ENCODE measurements at regions not wholly inside any gene's neighbourhood (a gene's known extent, or its start where the extent isn't known, plus 50 kb on each side); places are given as distances from the start of the nearest gene placed in this dataset.

DNA sequence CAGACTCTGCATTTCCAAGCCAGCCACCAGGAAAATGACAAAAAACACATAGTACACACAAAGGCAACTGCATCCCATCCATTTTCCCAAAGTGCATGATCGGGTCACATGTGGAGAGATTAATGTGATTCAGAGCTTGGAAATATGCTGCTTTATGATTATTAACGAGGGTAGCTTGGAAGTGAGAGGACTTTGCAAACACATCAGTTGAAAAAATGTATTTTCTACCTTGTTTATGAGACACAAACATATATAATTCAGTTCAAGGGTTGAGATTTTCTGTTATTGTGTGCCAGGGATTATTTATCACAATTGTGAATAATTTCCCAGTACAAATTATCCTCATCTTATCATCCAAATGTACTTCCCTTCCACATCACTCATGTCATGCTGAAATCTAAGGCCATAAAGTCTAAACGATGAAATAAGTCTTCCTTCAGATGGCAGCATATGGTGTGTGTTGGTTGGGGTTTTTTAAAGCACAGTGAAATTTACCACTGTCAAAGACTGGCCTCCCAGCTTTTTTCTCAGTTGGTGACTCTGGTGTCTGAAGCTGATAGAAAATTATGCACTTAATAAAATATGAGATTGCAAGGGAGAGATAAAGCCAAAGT lies 104.7 kb upstream of the ADAMTS18 start:
- ATAC-seq = no peak
- H4K20me1 ChIP-seq (ENCODE audit: insufficient read depth, low read length) = no peaks in the 10 kb centered on the region
- no peaks in the 10 kb centered on the region for H3K27me3 ChIP-seq (ENCODE audit: control insufficient read depth in 1 of 2, insufficient read depth in 2 of 2, low read length in 2 of 2)
- no peak for DNase-seq (ENCODE audit: low spot score)
- no peaks in the 10 kb centered on the region for H3K9me3 ChIP-seq (ENCODE audit: low read length)
- no peak overlapping the region for H2AFZ ChIP-seq (ENCODE audit: low read length)
- no peak for FAIRE-seq
- no peak overlapping the region for H3K4me2 ChIP-seq (ENCODE audit: low read depth, low read length)
- intact Hi-C loops (cut with micrococcal nuclease; ENCODE audit: unreplicated experiment) = no loop called here
- in situ Hi-C loops (cut with HindIII; ENCODE audit: extremely low pct_ligation_motif_present, low pct_unique_long_range_greater_than_20kb) = no loop called here
- no peaks in the 10 kb centered on the region for H3K79me2 ChIP-seq (ENCODE audit: insufficient read depth, low read length)
- H3K9ac ChIP-seq (ENCODE audit: insufficient read depth, low read depth, low read length) = no peak overlapping the region
- TF ChIP-seq JUND (CRISPR knock-in tag; IDR thresholded peaks at IDR 0.05) (no peak), DNMT3B (CRISPR knock-in tag; conservative IDR thresholded peaks at IDR 0.05) (no peak), ZNF691 (CRISPR knock-in tag; IDR thresholded peaks at IDR 0.05; ENCODE audit: borderline replicate concordance, low read depth) (no peak), RFX5 (IDR thresholded peaks at IDR 0.05; ENCODE audit: low read depth, low read length) (no peak), SYNCRIP (IDR thresholded peaks at IDR 0.05; ENCODE audit: insufficient read depth, low read depth, low read length) (no peak), SP4 (CRISPR knock-in tag; IDR thresholded peaks at IDR 0.05) (no peak), ZNF337 (CRISPR knock-in tag; IDR thresholded peaks at IDR 0.05; ENCODE audit: borderline replicate concordance, low read depth) (no peak), ZNF143 (CRISPR knock-in tag; IDR thresholded peaks at IDR 0.05) (no peak), ZNF703 (CRISPR knock-in tag; IDR thresholded peaks at IDR 0.05; ENCODE audit: borderline replicate concordance) (no peak), NBN (conservative IDR thresholded peaks at IDR 0.05) (no peak), YEATS2 (CRISPR knock-in tag; IDR thresholded peaks at IDR 0.05; ENCODE audit: borderline replicate concordance) (no peak)
- TF ChIP-seq, protein P1, sequence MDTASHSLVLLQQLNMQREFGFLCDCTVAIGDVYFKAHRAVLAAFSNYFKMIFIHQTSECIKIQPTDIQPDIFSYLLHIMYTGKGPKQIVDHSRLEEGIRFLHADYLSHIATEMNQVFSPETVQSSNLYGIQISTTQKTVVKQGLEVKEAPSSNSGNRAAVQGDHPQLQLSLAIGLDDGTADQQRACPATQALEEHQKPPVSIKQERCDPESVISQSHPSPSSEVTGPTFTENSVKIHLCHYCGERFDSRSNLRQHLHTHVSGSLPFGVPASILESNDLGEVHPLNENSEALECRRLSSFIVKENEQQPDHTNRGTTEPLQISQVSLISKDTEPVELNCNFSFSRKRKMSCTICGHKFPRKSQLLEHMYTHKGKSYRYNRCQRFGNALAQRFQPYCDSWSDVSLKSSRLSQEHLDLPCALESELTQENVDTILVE (CRISPR knock-in tag; IDR thresholded peaks at IDR 0.05) = no peak
- H3K36me3 ChIP-seq (replicated peaks in 1 of 2; ENCODE audit: control insufficient read depth in 1 of 2, insufficient read depth in 2 of 2, low read length in 2 of 2) = no peaks in the 10 kb centered on the region
- no peak overlapping the region for H3K27ac ChIP-seq (ENCODE audit: extremely low read length, insufficient read depth, low read length)
- no peak overlapping the region for H3K4me3 ChIP-seq (replicated peaks in 1 of 3; ENCODE audit: insufficient read depth in 1 of 3, low read depth in 2 of 3, low read length in 3 of 3)
- BruUV-seq (replicated peaks) = no TSS peak
- CTCF ChIA-PET (ENCODE audit: low intra/inter-chr PET ratio, low total read pairs) = no interaction called here
- no peaks in the 10 kb centered on the region for H3K4me1 ChIP-seq (ENCODE audit: insufficient read depth, low read length)
- POLR2A ChIA-PET = no interaction called here
- WGBS (ENCODE audit: low lambda C conversion rate) = 2% methylated on average over 3 of the region's 3 CpGs

Measured in HepG2 (cell line).